GM23338 (cell line): ENCODE measurements at regions not wholly inside any gene's neighbourhood (a gene's known extent, or its start where the extent isn't known, plus 50 kb on each side); places are given as distances from the start of the nearest gene placed in this dataset.

Experiments
- ATAC-seq: fragments of 200-7000 bp; cut with Tn5 transposase; 3 replicates; pipeline ENCODE4 v1.9.1; 2020
- DNase-seq: peaks from one replicate; pipeline ENCODE4 v3.0.0-alpha.2; 2015; ENCODE audit warnings: low spot score
- H2AFZ ChIP-seq: fragments of 200-600 bp; sonication (generic); 2 replicates; pipeline ENCODE4 v1.8.0; 2016; ENCODE audit warnings: antibody characterized with exemption, mild to moderate bottlenecking, moderate library complexity
- H3F3A ChIP-seq: fragments of 200-600 bp; sonication (generic); replicated peaks from 2 replicates; pipeline ENCODE4 v1.8.0; 2017; ENCODE audit warnings: antibody characterized with exemption, mixed run types, low read depth
- H3K27ac ChIP-seq: fragments of 200-600 bp; sonication (generic); 2 replicates; pipeline ENCODE4 v1.6.1; 2016; ENCODE audit warnings: low read depth
- H3K27me3 ChIP-seq: fragments of 200-600 bp; sonication (generic); 2 replicates; pipeline ENCODE4 v1.8.0; 2016; ENCODE audit warnings: mild to moderate bottlenecking, mixed run types, moderate library complexity; ENCODE audit not compliant: insufficient read depth
- H3K36me3 ChIP-seq: fragments of 200-600 bp; sonication (generic); 2 replicates; pipeline ENCODE4 v1.8.0; 2016; ENCODE audit warnings: mild to moderate bottlenecking; ENCODE audit not compliant: insufficient read depth
- H3K4me1 ChIP-seq: fragments of 200-600 bp; sonication (generic); 2 replicates; pipeline ENCODE4 v1.8.0; 2016; ENCODE audit warnings: mild to moderate bottlenecking, moderate library complexity; ENCODE audit not compliant: insufficient read depth
- H3K4me2 ChIP-seq: fragments of 200-600 bp; sonication (generic); 2 replicates; pipeline ENCODE4 v1.7.1; 2017; ENCODE audit warnings: mixed run types
- H3K4me3 ChIP-seq: fragments of 200-600 bp; sonication (generic); 2 replicates; pipeline ENCODE4 v1.6.1; 2016; ENCODE audit warnings: mixed run types
- H3K79me2 ChIP-seq: fragments of 200-600 bp; sonication (generic); replicated peaks from 2 replicates; pipeline ENCODE4 v1.8.0; 2017; ENCODE audit warnings: mild to moderate bottlenecking; ENCODE audit not compliant: insufficient read depth
- H3K9me2 ChIP-seq: fragments of 200-600 bp; sonication (generic); 2 replicates; pipeline ENCODE4 v1.8.0; 2017; ENCODE audit not compliant: insufficient read depth
- H4K20me1 ChIP-seq: fragments of 200-600 bp; sonication (generic); replicated peaks from 2 replicates; pipeline ENCODE4 v1.8.0; 2017; ENCODE audit warnings: mild to moderate bottlenecking; ENCODE audit not compliant: insufficient read depth
- H3K27ac Mint-ChIP-seq: 2 replicates; pipeline ENCODE4 v1.8.0; 2020; ENCODE audit warnings: inconsistent platforms, mild to moderate bottlenecking, moderate library complexity, mixed read lengths
- H3K27me3 Mint-ChIP-seq: 3 replicates; pipeline ENCODE4 v1.8.0; 2022; ENCODE audit warnings: low read depth, mild to moderate bottlenecking, moderate library complexity, mixed read lengths, inconsistent platforms; ENCODE audit not compliant: insufficient read depth, poor library complexity
- H3K36me3 Mint-ChIP-seq: 3 replicates; pipeline ENCODE4 v1.8.0; 2021; ENCODE audit warnings: low read depth, mild to moderate bottlenecking, inconsistent platforms, moderate library complexity, mixed read lengths
- H3K4me1 Mint-ChIP-seq: 3 replicates; pipeline ENCODE4 v1.8.0; 2020; ENCODE audit warnings: mild to moderate bottlenecking, inconsistent platforms, mixed read lengths
- H3K4me3 Mint-ChIP-seq: 3 replicates; pipeline ENCODE4 v1.8.0; 2021; ENCODE audit warnings: moderate library complexity, mild to moderate bottlenecking, inconsistent platforms, mixed read lengths
- H3K9me3 Mint-ChIP-seq: 3 replicates; pipeline ENCODE4 v1.8.0; 2020; ENCODE audit warnings: moderate library complexity, mild to moderate bottlenecking, inconsistent platforms, mixed read lengths
- ETS1 ChIP-seq: IDR thresholded peaks from 2 replicates; pipeline ENCODE4 v1.6.1; 2016; ENCODE audit warnings: antibody characterized with exemption
- EZH2 ChIP-seq: fragments of 200-600 bp; sonication (generic); IDR thresholded peaks from one replicate; pipeline ENCODE4 v1.8.0; 2017; ENCODE audit warnings: antibody characterized with exemption, mild to moderate bottlenecking, low read depth; ENCODE audit not compliant: unreplicated experiment
- EZH2phosphoT487 ChIP-seq: fragments of 200-600 bp; sonication (generic); IDR thresholded peaks from one replicate; pipeline ENCODE4 v1.8.1; 2018; ENCODE audit warnings: antibody characterized with exemption; ENCODE audit not compliant: unreplicated experiment
- JUNB ChIP-seq: IDR thresholded peaks from one replicate; pipeline ENCODE4 v1.6.1; 2016; ENCODE audit warnings: antibody characterized with exemption; ENCODE audit not compliant: unreplicated experiment
- NANOG ChIP-seq: IDR thresholded peaks from 2 replicates; pipeline ENCODE4 v1.6.1; 2016; ENCODE audit warnings: antibody characterized with exemption, borderline replicate concordance
- REST ChIP-seq: IDR thresholded peaks from one replicate; pipeline ENCODE4 v1.6.1; 2018; ENCODE audit warnings: antibody characterized with exemption; ENCODE audit not compliant: unreplicated experiment
- STAT1 ChIP-seq: IDR thresholded peaks from one replicate; pipeline ENCODE4 v1.6.1; 2016; ENCODE audit warnings: antibody characterized with exemption; ENCODE audit not compliant: unreplicated experiment
- ZNF114 ChIP-seq: fragments of 250-450 bp; sonication (Bioruptor Pico); IDR thresholded peaks from 2 replicates; pipeline ENCODE4 v1.5.0; 2020; ENCODE audit warnings: mild to moderate bottlenecking, moderate library complexity
- TF ChIP-seq, protein P1 (sequence below), 2 experiments: fragments of 200-600 bp in 1 of 2; sonication (generic) in 1 of 2; conservative IDR thresholded peaks; 2 replicates each; pipeline versions ENCODE4 v1.5.1 to v1.6.1; 2016 to 2017; ENCODE audit warnings: antibody characterized with exemption in 2 of 2, low read depth in 2 of 2, mild to moderate bottlenecking in 2 of 2, moderate library complexity in 1 of 2

- Histone ChIP-seq H3K27ac (no peak overlapping the region), H3F3A (no peaks in the 10 kb centered on the region), H3K4me2 (no peak overlapping the region), H3K27me3 (no peaks in the 10 kb centered on the region), H3K9me2 (no peaks in the 10 kb centered on the region), H3K36me3 (no peaks in the 10 kb centered on the region), H3K4me3 (no peak overlapping the region), H2AFZ (no peak overlapping the region), H3K4me1 (no peaks in the 10 kb centered on the region), H4K20me1 (no peaks in the 10 kb centered on the region), H3K79me2 (no peaks in the 10 kb centered on the region)
- H3K36me3 Mint-ChIP-seq = peaks cover 4% of the 10 kb centered on the region; the same call in 2 of the 3 replicates
- no peak overlapping the region for H3K4me3 Mint-ChIP-seq
- H3K27ac Mint-ChIP-seq = no peak overlapping the region
- peaks cover 3% of the 10 kb centered on the region for H3K27me3 Mint-ChIP-seq
- peaks cover 2% of the 10 kb centered on the region; the same call in 1 of the 3 replicates for H3K4me1 Mint-ChIP-seq
- ATAC-seq (no peak), DNase-seq (no peak)
- peaks cover 9% of the 10 kb centered on the region; the same call in 2 of the 3 replicates for H3K9me3 Mint-ChIP-seq
- TF ChIP-seq ETS1 = no peak
- no peak for TF ChIP-seq STAT1
- no peak for TF ChIP-seq REST
- TF ChIP-seq EZH2 = no peak
- TF ChIP-seq EZH2phosphoT487 = no peak
- TF ChIP-seq ZNF114 (CRISPR knock-in tag) = no peak
These were observed 81.2 kb upstream of the PHACTR1 start for GRCh38 chr6:12635375-12635774.

GRCh38 chr6:12635813-12636212 is 80.8 kb upstream of the PHACTR1 start:
- Histone ChIP-seq H4K20me1 (no peaks in the 10 kb centered on the region), H3K4me2 (no peak overlapping the region), H3K36me3 (no peaks in the 10 kb centered on the region), H2AFZ (no peak overlapping the region), H3K79me2 (no peaks in the 10 kb centered on the region), H3F3A (no peaks in the 10 kb centered on the region), H3K4me1 (no peaks in the 10 kb centered on the region), H3K9me2 (no peaks in the 10 kb centered on the region), H3K27ac (no peak overlapping the region), H3K27me3 (no peaks in the 10 kb centered on the region), H3K4me3 (no peak overlapping the region)
- Mint-ChIP-seq H3K27me3 (peaks cover 3% of the 10 kb centered on the region), H3K4me1 (peaks cover 2% of the 10 kb centered on the region; the same call in 1 of the 3 replicates), H3K4me3 (no peak overlapping the region), H3K27ac (no peak overlapping the region), H3K9me3 (peaks cover 12% of the 10 kb centered on the region; the same call in 2 of the 3 replicates), H3K36me3 (peaks cover 4% of the 10 kb centered on the region; the same call in 2 of the 3 replicates)
- no peak for TF ChIP-seq JUNB
- TF ChIP-seq, protein P1, sequence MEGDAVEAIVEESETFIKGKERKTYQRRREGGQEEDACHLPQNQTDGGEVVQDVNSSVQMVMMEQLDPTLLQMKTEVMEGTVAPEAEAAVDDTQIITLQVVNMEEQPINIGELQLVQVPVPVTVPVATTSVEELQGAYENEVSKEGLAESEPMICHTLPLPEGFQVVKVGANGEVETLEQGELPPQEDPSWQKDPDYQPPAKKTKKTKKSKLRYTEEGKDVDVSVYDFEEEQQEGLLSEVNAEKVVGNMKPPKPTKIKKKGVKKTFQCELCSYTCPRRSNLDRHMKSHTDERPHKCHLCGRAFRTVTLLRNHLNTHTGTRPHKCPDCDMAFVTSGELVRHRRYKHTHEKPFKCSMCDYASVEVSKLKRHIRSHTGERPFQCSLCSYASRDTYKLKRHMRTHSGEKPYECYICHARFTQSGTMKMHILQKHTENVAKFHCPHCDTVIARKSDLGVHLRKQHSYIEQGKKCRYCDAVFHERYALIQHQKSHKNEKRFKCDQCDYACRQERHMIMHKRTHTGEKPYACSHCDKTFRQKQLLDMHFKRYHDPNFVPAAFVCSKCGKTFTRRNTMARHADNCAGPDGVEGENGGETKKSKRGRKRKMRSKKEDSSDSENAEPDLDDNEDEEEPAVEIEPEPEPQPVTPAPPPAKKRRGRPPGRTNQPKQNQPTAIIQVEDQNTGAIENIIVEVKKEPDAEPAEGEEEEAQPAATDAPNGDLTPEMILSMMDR (conservative IDR thresholded peaks at IDR 0.05; ENCODE audit: low read depth in 2 of 2) = no peak
- no peak for TF ChIP-seq NANOG
- TF ChIP-seq EZH2phosphoT487 = no peak
- no peak for ATAC-seq
- no peak for DNase-seq
